Testis (tissue), 2 donors: ENCODE measurements at regions not wholly inside any gene's neighbourhood (a gene's known extent, or its start where the extent isn't known, plus 50 kb on each side); places are given as distances from the start of the nearest gene placed in this dataset.

ENCODE experiments used
- CTCF ChIP-seq, 3 experiments: fragments of 450-650 bp in 2 of 3; fragments of 200-600 bp in 1 of 3; sonication (generic) in 1 of 3; IDR thresholded peaks; one replicate each; pipeline ENCODE4 v1.5.1; 2016 to 2019; ENCODE audit warnings: antibody characterized with exemption in 3 of 3, mild to moderate bottlenecking in 2 of 3, moderate library complexity in 1 of 3
- POLR2A ChIP-seq: fragments of 450-650 bp; IDR thresholded peaks from one replicate; pipeline ENCODE4 v1.6.1; 2017; ENCODE audit warnings: antibody characterized with exemption, mild to moderate bottlenecking, moderate library complexity

DNA sequence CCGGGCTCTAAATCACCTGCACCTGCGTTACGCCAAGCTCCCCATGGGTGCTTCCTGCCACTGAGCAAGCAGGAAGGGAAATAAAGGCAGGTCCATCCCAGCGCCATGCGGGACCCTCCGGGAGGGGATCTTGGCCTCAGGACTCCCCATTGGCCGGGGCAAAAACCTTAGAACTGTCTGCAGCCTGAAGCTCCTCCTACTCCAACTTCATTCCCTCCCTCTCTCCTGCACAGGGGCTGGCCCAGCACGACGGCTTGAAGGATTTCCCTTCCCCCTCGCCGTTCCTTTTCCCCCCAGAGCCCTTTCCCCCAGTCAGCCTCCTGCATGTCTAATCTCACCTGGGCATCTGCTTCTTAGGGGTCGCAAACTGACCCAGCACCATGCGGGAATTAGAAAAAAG, 137.2 kb upstream of the NCOR2 start:
- TF ChIP-seq CTCF (IDR thresholded peaks at IDR 0.05), result no peak
- no peak for TF ChIP-seq POLR2A
